ENCODE measurements at regions not wholly inside any gene's neighbourhood (a gene's known extent, or its start where the extent isn't known, plus 50 kb on each side); places are given as distances from the start of the nearest gene placed in this dataset.
A peak's percentile ranks its signal among the peaks of the same experiment; 100 is the strongest.
"Not testable (repeated sequence)": the region's sequence is repeated elsewhere in the genome, so short reads cannot be mapped to it uniquely, and the experiment has no call there.

- DNase-seq: no peak
Observed at GRCh38 chrX:39244147-39244546, 442.9 kb downstream of the MID1IP1 start.

- no peak for DNase-seq
Observed at GRCh38 chrX:39245024-39245423, 443.8 kb downstream of the MID1IP1 start.

GRCh38 chrX:39247536-39247935, 446.3 kb downstream of the MID1IP1 start:
- DNase-seq: no peak

GRCh38 chrX:39248330-39248729, 447.1 kb downstream of the MID1IP1 start:
- DNase-seq: no peak

- DNase-seq: no peak
Observed at GRCh38 chrX:39249999-39250398, 448.7 kb downstream of the MID1IP1 start.

GRCh38 chrX:39251995-39252394, 450.7 kb downstream of the MID1IP1 start:
- DNase-seq: no peak

- no peak for DNase-seq
Observed at GRCh38 chrX:39253551-39253950, 452.3 kb downstream of the MID1IP1 start.

- no peak for DNase-seq
Observed at GRCh38 chrX:39258331-39258730, 457.1 kb downstream of the MID1IP1 start.

GRCh38 chrX:39260965-39261364, 459.7 kb downstream of the MID1IP1 start:
- DNase-seq: no peak

- DNase-seq: peak; percentile 17
Observed at GRCh38 chrX:39261446-39262147, 460.3 kb downstream of the MID1IP1 start.

- no peak for DNase-seq
Observed at GRCh38 chrX:39262641-39263040, 461.4 kb downstream of the MID1IP1 start.

GRCh38 chrX:39264023-39264422, 462.8 kb downstream of the MID1IP1 start:
- DNase-seq: no peak

GRCh38 chrX:39267176-39267575, 465.9 kb downstream of the MID1IP1 start:
- no peak for DNase-seq

GRCh38 chrX:39268207-39268606, 466.9 kb downstream of the MID1IP1 start:
- DNase-seq: no peak

GRCh38 chrX:39275500-39276068, 474.3 kb downstream of the MID1IP1 start:
- DNase-seq: no peak

- not testable (repeated sequence) for DNase-seq
Observed at GRCh38 chrX:39277685-39278390, 476.6 kb downstream of the MID1IP1 start.

GRCh38 chrX:39283239-39283638, 482.0 kb downstream of the MID1IP1 start:
- DNase-seq: no peak

- DNase-seq: no peak
Observed at GRCh38 chrX:39288592-39288991, 487.3 kb downstream of the MID1IP1 start.

- no peak for DNase-seq
Observed at GRCh38 chrX:39289827-39290226, 488.6 kb downstream of the MID1IP1 start.

- DNase-seq: no peak
Observed at GRCh38 chrX:39293203-39293602, 491.9 kb downstream of the MID1IP1 start.

GRCh38 chrX:39296472-39296871, 495.2 kb downstream of the MID1IP1 start:
- DNase-seq: no peak

- no peak for DNase-seq
Observed at GRCh38 chrX:39298821-39299220, 497.6 kb downstream of the MID1IP1 start.

- no peak for DNase-seq
Observed at GRCh38 chrX:39299615-39300014, 498.4 kb downstream of the MID1IP1 start.

GRCh38 chrX:39301036-39301435, 499.8 kb downstream of the MID1IP1 start:
- DNase-seq: no peak
